ENCODE measurements at regions not wholly inside any gene's neighbourhood (a gene's known extent, or its start where the extent isn't known, plus 50 kb on each side); places are given as distances from the start of the nearest gene placed in this dataset.

DNA sequence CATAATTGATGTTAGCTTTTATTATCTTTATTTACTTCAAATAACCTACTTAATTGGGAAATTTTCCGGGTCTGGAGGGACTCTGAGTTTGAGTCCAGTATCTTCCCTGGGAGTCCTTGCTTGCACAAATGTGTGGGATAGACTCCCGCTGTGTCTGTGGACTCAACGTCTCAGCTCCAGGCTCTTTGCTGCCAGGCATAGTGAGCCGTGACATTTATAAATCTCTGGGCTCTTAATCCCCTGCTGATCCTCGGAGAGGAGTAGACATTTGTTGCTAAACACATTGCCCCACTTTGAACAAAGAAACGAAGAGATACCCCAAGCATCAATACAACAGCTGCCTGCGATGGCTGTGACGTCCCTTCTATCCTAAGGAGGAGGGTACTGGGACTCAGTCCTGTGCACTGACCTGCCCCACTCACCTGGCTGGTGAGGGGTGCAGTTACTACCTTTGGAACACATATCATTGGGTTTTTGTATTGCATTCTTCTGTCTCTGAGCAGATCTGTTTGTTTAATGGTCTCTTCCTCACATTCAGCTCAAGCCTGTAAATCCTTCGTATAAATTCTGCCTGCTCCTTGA lies 316.9 kb downstream of the HAPSTR1 start:
- POLR2A ChIA-PET, result no interaction called here
- TF ChIP-seq, protein P1, sequence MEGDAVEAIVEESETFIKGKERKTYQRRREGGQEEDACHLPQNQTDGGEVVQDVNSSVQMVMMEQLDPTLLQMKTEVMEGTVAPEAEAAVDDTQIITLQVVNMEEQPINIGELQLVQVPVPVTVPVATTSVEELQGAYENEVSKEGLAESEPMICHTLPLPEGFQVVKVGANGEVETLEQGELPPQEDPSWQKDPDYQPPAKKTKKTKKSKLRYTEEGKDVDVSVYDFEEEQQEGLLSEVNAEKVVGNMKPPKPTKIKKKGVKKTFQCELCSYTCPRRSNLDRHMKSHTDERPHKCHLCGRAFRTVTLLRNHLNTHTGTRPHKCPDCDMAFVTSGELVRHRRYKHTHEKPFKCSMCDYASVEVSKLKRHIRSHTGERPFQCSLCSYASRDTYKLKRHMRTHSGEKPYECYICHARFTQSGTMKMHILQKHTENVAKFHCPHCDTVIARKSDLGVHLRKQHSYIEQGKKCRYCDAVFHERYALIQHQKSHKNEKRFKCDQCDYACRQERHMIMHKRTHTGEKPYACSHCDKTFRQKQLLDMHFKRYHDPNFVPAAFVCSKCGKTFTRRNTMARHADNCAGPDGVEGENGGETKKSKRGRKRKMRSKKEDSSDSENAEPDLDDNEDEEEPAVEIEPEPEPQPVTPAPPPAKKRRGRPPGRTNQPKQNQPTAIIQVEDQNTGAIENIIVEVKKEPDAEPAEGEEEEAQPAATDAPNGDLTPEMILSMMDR (IDR thresholded peaks at IDR 0.05; ENCODE audit: insufficient read depth, low read length, missing control alignments), result no peak
- CTCF ChIA-PET, result no interaction called here
- H3K4me3 ChIP-seq (ENCODE audit: low read depth, low read length), result no peak overlapping the region
- no peak for DNase-seq (ENCODE audit: low read depth, low spot score)

- TF ChIP-seq, protein P1 (IDR thresholded peaks at IDR 0.05; ENCODE audit: insufficient read depth, low read length, missing control alignments), result no peak
- CTCF ChIA-PET, result no interaction called here
- POLR2A ChIA-PET, result no interaction called here
- no peak overlapping the region for H3K4me3 ChIP-seq (ENCODE audit: low read depth, low read length)
- no peak for DNase-seq (ENCODE audit: low read depth, low spot score)
Observed at GRCh38 chr16:9409560-9410493, 318.4 kb downstream of the HAPSTR1 start.

DNA sequence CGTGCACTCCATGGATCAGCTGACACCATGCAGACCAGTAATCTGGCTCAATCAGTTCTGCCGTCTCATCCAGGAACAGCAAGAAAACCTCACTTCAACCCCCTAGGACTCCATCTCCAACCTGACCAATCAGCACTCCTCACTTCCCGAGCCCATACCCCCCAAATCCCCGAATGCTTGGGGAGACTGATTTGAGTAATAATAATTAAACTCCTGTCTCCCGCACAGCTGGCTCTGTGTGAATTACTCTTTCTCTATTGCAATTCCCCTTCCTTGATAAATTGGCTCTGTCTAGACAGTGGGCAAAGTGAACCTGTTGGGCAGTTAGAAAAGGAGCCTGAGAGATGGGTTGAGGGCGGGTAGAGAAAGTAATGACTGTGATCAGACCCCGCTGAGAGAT lies 320.0 kb downstream of the HAPSTR1 start:
- TF ChIP-seq, protein P1 (IDR thresholded peaks at IDR 0.05; ENCODE audit: insufficient read depth, low read length, missing control alignments), result no peak
- H3K4me3 ChIP-seq (ENCODE audit: low read depth, low read length), result no peak overlapping the region
- ChIA-PET CTCF (no interaction called here), POLR2A (no interaction called here)
- DNase-seq (ENCODE audit: low read depth, low spot score), result no peak

DNA sequence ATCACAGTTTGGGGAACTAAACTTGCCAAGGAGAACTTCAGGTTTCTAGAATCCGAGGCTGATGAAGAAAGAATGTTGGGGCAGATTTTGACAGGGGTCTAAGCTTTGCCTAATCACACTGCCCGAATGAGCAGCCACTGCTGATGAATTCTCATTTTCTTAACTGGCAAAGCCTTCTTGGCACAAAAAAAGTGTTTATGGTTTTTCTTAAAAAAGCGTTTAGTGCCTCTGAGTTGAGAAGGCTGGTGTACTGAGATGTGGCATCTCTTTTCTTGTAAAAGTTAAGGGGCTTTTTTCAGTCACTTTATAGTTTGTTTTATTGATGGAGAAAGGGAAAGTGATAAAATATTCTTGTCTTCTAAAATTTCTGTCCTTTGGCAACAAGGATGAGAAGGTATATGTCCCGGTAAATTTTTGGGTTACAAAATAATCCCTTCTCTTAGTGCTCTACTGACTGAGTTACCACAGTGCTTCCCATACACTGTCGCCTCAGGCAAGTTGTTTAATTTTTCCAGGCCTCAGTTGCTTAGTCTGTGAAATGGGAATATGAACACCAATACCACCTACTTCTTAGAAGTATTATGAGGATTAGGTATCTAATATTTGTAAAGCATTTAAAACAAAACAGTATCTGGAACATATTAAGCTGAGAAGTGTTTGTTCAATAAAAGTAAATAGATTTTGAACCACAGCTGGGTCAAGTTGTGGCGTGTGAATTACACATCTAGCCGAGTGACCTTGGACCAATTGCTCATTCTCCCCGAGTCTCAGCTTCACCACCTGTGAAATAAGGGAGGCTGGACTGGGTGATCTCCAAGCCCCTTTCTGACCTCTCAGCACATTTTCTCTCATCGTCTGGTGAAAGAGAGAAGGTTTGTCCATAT lies 320.8 kb downstream of the HAPSTR1 start:
- no peak for DNase-seq (ENCODE audit: low read depth, low spot score)
- ChIA-PET CTCF (no interaction called here), POLR2A (no interaction called here)
- TF ChIP-seq, protein P1 (IDR thresholded peaks at IDR 0.05; ENCODE audit: insufficient read depth, low read length, missing control alignments), result no peak
- no peak overlapping the region for H3K4me3 ChIP-seq (ENCODE audit: low read depth, low read length)

GRCh38 chr16:9412915-9413264 lies 321.4 kb downstream of the HAPSTR1 start:
- ChIA-PET CTCF (no interaction called here), POLR2A (no interaction called here)
- TF ChIP-seq, protein P1 (IDR thresholded peaks at IDR 0.05; ENCODE audit: insufficient read depth, low read length, missing control alignments), result no peak
- no peak for DNase-seq (ENCODE audit: low read depth, low spot score)
- no peak overlapping the region for H3K4me3 ChIP-seq (ENCODE audit: low read depth, low read length)

GRCh38 chr16:9415545-9415944 lies 324.1 kb downstream of the HAPSTR1 start:
- POLR2A ChIA-PET, result no interaction called here
- no peak overlapping the region for H3K4me3 ChIP-seq (ENCODE audit: low read depth, low read length)
- DNase-seq (ENCODE audit: low read depth, low spot score), result no peak
- TF ChIP-seq, protein P1 (IDR thresholded peaks at IDR 0.05; ENCODE audit: insufficient read depth, low read length, missing control alignments), result no peak
- CTCF ChIA-PET, result no interaction called here

All from AG04449 (cell line).